Endothelial cell of umbilical vein (primary cell): ENCODE measurements at regions not wholly inside any gene's neighbourhood (a gene's known extent, or its start where the extent isn't known, plus 50 kb on each side); places are given as distances from the start of the nearest gene placed in this dataset.

Source experiments
- BruUV-seq: library from RNA; stranded (reverse); fragments of 400-500 nt; replicated peaks from 2 replicates; lab custom pipeline; 2021; lab: Mats Ljungman, UMichigan
- CTCF ChIA-PET: fragments of 300-600, 350-600 bp; sonication (Branson Sonifier 250); formaldehyde crosslinking; loops from one replicate; lab custom pipeline; 2021; ENCODE audit warnings: antibody characterized with exemption, inconsistent platforms; lab: Charles Lee
- POLR2A ChIA-PET: fragments of 300-600, 350-600 bp; sonication (Branson Sonifier 250); formaldehyde crosslinking; loops from one replicate; lab custom pipeline; 2021; ENCODE audit warnings: antibody characterized with exemption, inconsistent platforms; lab: Charles Lee
- DNase-seq: peaks from one replicate; pipeline ENCODE4 v3.0.0-alpha.2; 2011; ENCODE audit warnings: low read depth, low spot score
- FAIRE-seq: peaks from 2 replicates; lab custom pipeline; 2011; peaks lifted over from hg19 to GRCh38; lab: Jason Lieb, UNC
- H2AFZ ChIP-seq: 2 replicates; pipeline ENCODE4 v1.6.0; 2012; ENCODE audit warnings: low read depth, low read length, control low read depth, inconsistent platforms
- H3K27ac ChIP-seq: 2 replicates; pipeline ENCODE4 v1.5.1; 2011; ENCODE audit warnings: low read depth, mild to moderate bottlenecking, control low read depth, low read length, moderate library complexity; ENCODE audit not compliant: insufficient read depth
- H3K27me3 ChIP-seq, 2 experiments: 2 replicates each; pipeline versions ENCODE4 v1.6.0 to v1.6.1; 2011; ENCODE audit warnings: low read length in 2 of 2, mixed read lengths in 1 of 2; ENCODE audit not compliant: control insufficient read depth in 2 of 2, insufficient read depth in 2 of 2
- H3K36me3 ChIP-seq, 2 experiments: 2 replicates in 1 of 2; 3 replicates in 1 of 2; pipeline ENCODE4 v1.5.1; 2011; ENCODE audit warnings: low read length in 2 of 2, mild to moderate bottlenecking in 1 of 2, moderate library complexity in 1 of 2; ENCODE audit not compliant: control insufficient read depth in 2 of 2, insufficient read depth in 2 of 2; ENCODE audit errors: extremely low read depth in 1 of 2
- H3K4me1 ChIP-seq: 3 replicates; pipeline ENCODE4 v1.5.1; 2011; ENCODE audit warnings: mild to moderate bottlenecking, low read length; ENCODE audit not compliant: control insufficient read depth, insufficient read depth; ENCODE audit errors: extremely low read depth
- H3K4me2 ChIP-seq: 2 replicates; pipeline ENCODE4 v1.6.1; 2011; ENCODE audit warnings: low read length, control low read depth, mixed read lengths; ENCODE audit not compliant: insufficient read depth
- H3K4me3 ChIP-seq, 3 experiments: fragments of 200-600 bp in 1 of 3; sonication (generic), shearing (Covaris generic) in 1 of 3; replicated peaks in 1 of 3; 2 replicates each; pipeline ENCODE4 v1.5.1; 2011 to 2016; ENCODE audit warnings: control low read depth in 3 of 3, low read length in 3 of 3, mild to moderate bottlenecking in 2 of 3, inconsistent platforms in 1 of 3, low read depth in 1 of 3, moderate library complexity in 1 of 3; ENCODE audit not compliant: insufficient read depth in 1 of 3
- H3K79me2 ChIP-seq: 2 replicates; pipeline ENCODE4 v1.6.0; 2012; ENCODE audit warnings: low read length, inconsistent platforms; ENCODE audit not compliant: control insufficient read depth, insufficient read depth
- H3K9ac ChIP-seq: replicated peaks from 2 replicates; pipeline ENCODE3; 2011; ENCODE audit warnings: low read length, control low read depth; ENCODE audit not compliant: insufficient read depth; ENCODE audit errors: extremely low read depth
- H3K9me1 ChIP-seq: replicated peaks from 3 replicates; pipeline ENCODE4 v1.6.0; 2011; ENCODE audit warnings: mild to moderate bottlenecking, low read length; ENCODE audit not compliant: control insufficient read depth, insufficient read depth; ENCODE audit errors: extremely low read depth
- H3K9me3 ChIP-seq: replicated peaks from 2 replicates; pipeline ENCODE4 v1.5.1; 2012; ENCODE audit warnings: low read length, inconsistent platforms; ENCODE audit not compliant: control insufficient read depth, insufficient read depth
- H4K20me1 ChIP-seq: replicated peaks from 2 replicates; pipeline ENCODE3; 2011; ENCODE audit warnings: mild to moderate bottlenecking, low read length; ENCODE audit not compliant: control insufficient read depth, insufficient read depth; ENCODE audit errors: extremely low read depth
- CTCF ChIP-seq, 2 donors: IDR thresholded peaks; 1 replicate in 1 of 2; 2 replicates in 1 of 2; pipeline ENCODE4 v1.5.1; 2011; ENCODE audit warnings: low read length in 2 of 2, mild to moderate bottlenecking in 2 of 2, moderate library complexity in 2 of 2, control low read depth in 1 of 2, inconsistent platforms in 1 of 2, low read depth in 1 of 2; ENCODE audit not compliant: insufficient read depth in 1 of 2; ENCODE audit errors: extremely low read depth in 1 of 2
- EZH2 ChIP-seq: IDR thresholded peaks from 2 replicates; pipeline ENCODE4 v1.6.1; 2012; ENCODE audit warnings: borderline replicate concordance, low read depth, mild to moderate bottlenecking, moderate library complexity, low read length, inconsistent platforms; ENCODE audit not compliant: severe bottlenecking
- FOS ChIP-seq: IDR thresholded peaks from 2 replicates; pipeline ENCODE4 v1.6.1; 2011; ENCODE audit warnings: mild to moderate bottlenecking, low read length, moderate library complexity, borderline replicate concordance; ENCODE audit not compliant: insufficient read depth
- GATA2 ChIP-seq: IDR thresholded peaks from 2 replicates; pipeline ENCODE4 v1.7.0; 2011; ENCODE audit warnings: low read depth, mild to moderate bottlenecking, moderate library complexity, mixed read lengths, low read length; ENCODE audit not compliant: insufficient read length, insufficient read depth
- JUN ChIP-seq: IDR thresholded peaks from 2 replicates; pipeline ENCODE4 v1.6.1; 2011; ENCODE audit warnings: borderline replicate concordance, low read depth; ENCODE audit not compliant: insufficient read length, insufficient read depth
- MAX ChIP-seq: IDR thresholded peaks from 2 replicates; pipeline ENCODE4 v1.6.1; 2011; ENCODE audit not compliant: insufficient read depth, insufficient read length
- MYC ChIP-seq: IDR thresholded peaks from one replicate; pipeline ENCODE4 v1.6.1; 2011; ENCODE audit warnings: mild to moderate bottlenecking, low read depth, low read length
- POLR2A ChIP-seq: IDR thresholded peaks from 2 replicates; pipeline ENCODE4 v1.6.1; 2012; ENCODE audit warnings: low read depth, mild to moderate bottlenecking, control low read depth, low read length
- POLR2AphosphoS5 ChIP-seq: IDR thresholded peaks from 2 replicates; pipeline ENCODE4 v1.6.1; 2012; ENCODE audit warnings: low read depth, mild to moderate bottlenecking, control low read depth, low read length, moderate library complexity; ENCODE audit not compliant: insufficient read depth
- dilution Hi-C: fragments of 300-500 bp; cut with MboI; formaldehyde crosslinking; loops from one replicate; pipeline ENCODE4 v1.15.0; 2019; ENCODE audit warnings: low sequenced_read_pairs; ENCODE audit not compliant: extremely low pct_ligation_motif_present
- intact Hi-C: fragments of 100-400 bp; cut with micrococcal nuclease; formaldehyde crosslinking; loops from one replicate; pipeline ENCODE4 v1.10.0; 2022

GRCh38 chr2:236728916-236729670 lies 159.5 kb downstream of the ACKR3 start:
- H3K9me1 ChIP-seq: no peaks in the 10 kb centered on the region
- ChIA-PET CTCF (no interaction called here), POLR2A (no interaction called here)
- FAIRE-seq (no peak), DNase-seq (no peak)
- no peaks in the 10 kb centered on the region for H3K36me3 ChIP-seq
- dilution Hi-C loops (no loop called here), intact Hi-C loops (no loop called here)
- no peaks in the 10 kb centered on the region for H3K9me3 ChIP-seq
- BruUV-seq: no TSS peak
- H3K27ac ChIP-seq: no peak overlapping the region
- no peaks in the 10 kb centered on the region for H4K20me1 ChIP-seq
- H3K9ac ChIP-seq: no peak overlapping the region
- H3K27me3 ChIP-seq: no peaks in the 10 kb centered on the region
- no peak overlapping the region for H3K4me2 ChIP-seq
- TF ChIP-seq MYC (no peak), POLR2A (no peak), CTCF (IDR thresholded peaks at IDR 0.05; ENCODE audit: extremely low read depth in 1 of 2, insufficient read depth in 1 of 2, low read depth in 1 of 2, low read length in 2 of 2) (no peak), JUN (no peak), GATA2 (no peak), MAX (no peak), EZH2 (no peak), FOS (no peak), POLR2AphosphoS5 (no peak)
- H2AFZ ChIP-seq: no peak overlapping the region
- H3K4me3 ChIP-seq: no peak overlapping the region
- no peaks in the 10 kb centered on the region for H3K79me2 ChIP-seq
- no peaks in the 10 kb centered on the region for H3K4me1 ChIP-seq
